SK-N-SH treated with all-trans-retinoic acid at 6 μM for 48 hours (cell line): ENCODE measurements at regions not wholly inside any gene's neighbourhood (a gene's known extent, or its start where the extent isn't known, plus 50 kb on each side); places are given as distances from the start of the nearest gene placed in this dataset.

Source experiments
- ARNTL ChIP-seq: fragments of 450-650 bp; formaldehyde crosslinking; IDR thresholded peaks from 2 replicates; pipeline ENCODE4 v1.5.0; 2020; ENCODE audit warnings: low read depth, mild to moderate bottlenecking, moderate library complexity, borderline replicate concordance
- CREB5 ChIP-seq: fragments of 250-450 bp; sonication (Bioruptor Pico); IDR thresholded peaks from 2 replicates; pipeline ENCODE4 v1.5.1; 2020; ENCODE audit warnings: low read depth, mild to moderate bottlenecking, moderate library complexity
- PATZ1 ChIP-seq: fragments of 250-450 bp; sonication (Bioruptor Pico); IDR thresholded peaks from 2 replicates; pipeline ENCODE4 v1.8.0; 2020; ENCODE audit warnings: mild to moderate bottlenecking, moderate library complexity, borderline replicate concordance
- RARB ChIP-seq: fragments of 250-450 bp; sonication (Bioruptor Pico); IDR thresholded peaks from 2 replicates; pipeline ENCODE4 v1.8.0; 2021; ENCODE audit warnings: mild to moderate bottlenecking, moderate library complexity
- SNAI2 ChIP-seq: fragments of 250-450 bp; sonication (Bioruptor Pico); IDR thresholded peaks from 2 replicates; pipeline ENCODE4 v1.5.0; 2020; ENCODE audit warnings: mild to moderate bottlenecking, moderate library complexity
- ZNF565 ChIP-seq: fragments of 450-650 bp; formaldehyde crosslinking; conservative IDR thresholded peaks from 2 replicates; pipeline ENCODE4 v1.5.0; 2020; ENCODE audit warnings: low read depth, mild to moderate bottlenecking, moderate library complexity
- TF ChIP-seq, protein P1 (sequence below): fragments of 250-450 bp; sonication (Bioruptor Pico); IDR thresholded peaks from 2 replicates; pipeline ENCODE4 v1.5.0; 2020; ENCODE audit warnings: mild to moderate bottlenecking, moderate library complexity
- TF ChIP-seq, protein P2 (sequence below): fragments of 250-450 bp; sonication (Bioruptor Pico); IDR thresholded peaks from 2 replicates; pipeline ENCODE4 v1.8.0; 2021; ENCODE audit warnings: low read depth, mild to moderate bottlenecking, moderate library complexity, borderline replicate concordance

GRCh38 chr1:104629589-104629988 is 879.9 kb downstream of the AMY1C start:
- no peak for TF ChIP-seq CREB5 (CRISPR knock-in tag)
- TF ChIP-seq ZNF565 (CRISPR knock-in tag): no peak
- TF ChIP-seq, protein P1, sequence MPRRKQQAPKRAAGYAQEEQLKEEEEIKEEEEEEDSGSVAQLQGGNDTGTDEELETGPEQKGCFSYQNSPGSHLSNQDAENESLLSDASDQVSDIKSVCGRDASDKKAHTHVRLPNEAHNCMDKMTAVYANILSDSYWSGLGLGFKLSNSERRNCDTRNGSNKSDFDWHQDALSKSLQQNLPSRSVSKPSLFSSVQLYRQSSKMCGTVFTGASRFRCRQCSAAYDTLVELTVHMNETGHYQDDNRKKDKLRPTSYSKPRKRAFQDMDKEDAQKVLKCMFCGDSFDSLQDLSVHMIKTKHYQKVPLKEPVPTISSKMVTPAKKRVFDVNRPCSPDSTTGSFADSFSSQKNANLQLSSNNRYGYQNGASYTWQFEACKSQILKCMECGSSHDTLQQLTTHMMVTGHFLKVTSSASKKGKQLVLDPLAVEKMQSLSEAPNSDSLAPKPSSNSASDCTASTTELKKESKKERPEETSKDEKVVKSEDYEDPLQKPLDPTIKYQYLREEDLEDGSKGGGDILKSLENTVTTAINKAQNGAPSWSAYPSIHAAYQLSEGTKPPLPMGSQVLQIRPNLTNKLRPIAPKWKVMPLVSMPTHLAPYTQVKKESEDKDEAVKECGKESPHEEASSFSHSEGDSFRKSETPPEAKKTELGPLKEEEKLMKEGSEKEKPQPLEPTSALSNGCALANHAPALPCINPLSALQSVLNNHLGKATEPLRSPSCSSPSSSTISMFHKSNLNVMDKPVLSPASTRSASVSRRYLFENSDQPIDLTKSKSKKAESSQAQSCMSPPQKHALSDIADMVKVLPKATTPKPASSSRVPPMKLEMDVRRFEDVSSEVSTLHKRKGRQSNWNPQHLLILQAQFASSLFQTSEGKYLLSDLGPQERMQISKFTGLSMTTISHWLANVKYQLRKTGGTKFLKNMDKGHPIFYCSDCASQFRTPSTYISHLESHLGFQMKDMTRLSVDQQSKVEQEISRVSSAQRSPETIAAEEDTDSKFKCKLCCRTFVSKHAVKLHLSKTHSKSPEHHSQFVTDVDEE (CRISPR knock-in tag): no peak
- no peak for TF ChIP-seq PATZ1
- TF ChIP-seq ARNTL (CRISPR knock-in tag): no peak
- TF ChIP-seq SNAI2 (CRISPR knock-in tag): no peak
- TF ChIP-seq RARB: no peak
- TF ChIP-seq, protein P2, sequence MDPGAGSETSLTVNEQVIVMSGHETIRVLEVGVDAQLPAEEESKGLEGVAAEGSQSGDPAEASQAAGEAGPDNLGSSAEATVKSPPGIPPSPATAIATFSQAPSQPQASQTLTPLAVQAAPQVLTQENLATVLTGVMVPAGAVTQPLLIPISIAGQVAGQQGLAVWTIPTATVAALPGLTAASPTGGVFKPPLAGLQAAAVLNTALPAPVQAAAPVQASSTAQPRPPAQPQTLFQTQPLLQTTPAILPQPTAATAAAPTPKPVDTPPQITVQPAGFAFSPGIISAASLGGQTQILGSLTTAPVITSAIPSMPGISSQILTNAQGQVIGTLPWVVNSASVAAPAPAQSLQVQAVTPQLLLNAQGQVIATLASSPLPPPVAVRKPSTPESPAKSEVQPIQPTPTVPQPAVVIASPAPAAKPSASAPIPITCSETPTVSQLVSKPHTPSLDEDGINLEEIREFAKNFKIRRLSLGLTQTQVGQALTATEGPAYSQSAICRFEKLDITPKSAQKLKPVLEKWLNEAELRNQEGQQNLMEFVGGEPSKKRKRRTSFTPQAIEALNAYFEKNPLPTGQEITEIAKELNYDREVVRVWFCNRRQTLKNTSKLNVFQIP (CRISPR knock-in tag): no peak
